GM19467 (cell line): ENCODE measurements at regions not wholly inside any gene's neighbourhood (a gene's known extent, or its start where the extent isn't known, plus 50 kb on each side); places are given as distances from the start of the nearest gene placed in this dataset.

Source experiments
- ATAC-seq: cut with Tn5 transposase; IDR thresholded peaks from one replicate; pipeline ENCODE4 v1.9.1; 2021; ENCODE audit warnings: mild to moderate bottlenecking, moderate library complexity; ENCODE audit not compliant: unreplicated experiment

DNA sequence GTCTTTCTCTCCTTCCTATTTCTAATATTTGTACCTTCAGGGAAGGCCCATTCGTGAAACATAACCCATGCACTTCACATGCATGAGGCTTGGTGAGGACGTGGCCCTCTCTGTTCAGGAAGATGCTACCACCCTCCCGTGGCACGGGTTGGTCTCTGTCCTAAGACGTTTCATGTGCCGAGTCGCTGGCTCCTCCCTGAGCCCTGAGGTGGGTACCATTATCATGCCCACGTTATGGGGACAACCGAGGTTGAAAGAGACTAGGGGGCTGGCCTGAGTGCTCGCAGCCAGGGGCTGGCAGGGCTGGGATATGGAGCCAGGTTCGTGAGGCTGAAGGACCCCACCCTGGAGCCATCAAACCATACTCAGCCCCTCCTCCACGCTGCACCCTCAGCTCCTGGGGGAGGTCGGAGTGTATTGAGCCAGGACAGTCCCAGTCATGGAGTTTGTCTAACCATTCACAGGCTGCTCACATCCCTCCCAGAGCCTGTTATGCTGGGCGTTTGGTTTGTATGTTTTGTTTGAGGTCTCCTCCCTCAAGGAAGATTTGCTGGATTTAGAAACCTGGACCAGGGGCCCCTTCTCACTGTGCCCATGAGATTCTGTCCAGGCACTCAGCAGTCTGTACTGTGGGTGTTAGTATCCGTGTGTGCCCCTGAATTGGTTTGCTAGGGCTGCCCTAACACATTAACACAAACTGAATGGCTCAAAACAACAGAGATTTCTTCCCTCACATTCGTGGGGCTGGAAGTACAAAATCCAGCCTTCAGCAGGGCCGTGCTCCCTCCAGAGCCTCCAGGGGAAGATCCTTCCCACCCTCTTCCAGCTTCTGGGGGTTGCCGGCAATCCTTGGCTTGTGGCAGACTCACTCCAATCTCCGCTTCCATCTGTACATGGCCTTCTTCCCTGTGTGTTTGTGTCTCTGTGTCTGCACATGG is 88.3 kb downstream of the ANKRD60 start:
- no peak for ATAC-seq

DNA sequence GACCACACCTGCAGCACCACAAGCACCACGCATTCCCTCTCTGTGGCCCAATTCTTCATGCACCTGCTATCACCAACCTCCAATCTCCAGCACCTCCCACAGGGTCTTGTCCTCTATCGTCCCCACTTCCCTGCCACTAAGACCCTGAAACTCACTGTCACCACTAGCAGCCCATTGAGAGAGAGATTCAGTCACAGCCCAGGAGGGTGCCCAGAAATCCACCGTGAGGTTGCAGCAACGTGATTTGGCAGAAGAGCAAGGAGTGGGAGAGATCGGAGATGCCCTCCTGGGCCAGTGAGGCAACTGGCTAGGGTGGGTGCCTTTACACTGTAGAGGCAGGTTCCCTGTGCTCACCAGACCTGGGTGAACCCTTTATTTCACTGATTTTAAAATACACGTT is 90.1 kb downstream of the ANKRD60 start:
- no peak for ATAC-seq

DNA sequence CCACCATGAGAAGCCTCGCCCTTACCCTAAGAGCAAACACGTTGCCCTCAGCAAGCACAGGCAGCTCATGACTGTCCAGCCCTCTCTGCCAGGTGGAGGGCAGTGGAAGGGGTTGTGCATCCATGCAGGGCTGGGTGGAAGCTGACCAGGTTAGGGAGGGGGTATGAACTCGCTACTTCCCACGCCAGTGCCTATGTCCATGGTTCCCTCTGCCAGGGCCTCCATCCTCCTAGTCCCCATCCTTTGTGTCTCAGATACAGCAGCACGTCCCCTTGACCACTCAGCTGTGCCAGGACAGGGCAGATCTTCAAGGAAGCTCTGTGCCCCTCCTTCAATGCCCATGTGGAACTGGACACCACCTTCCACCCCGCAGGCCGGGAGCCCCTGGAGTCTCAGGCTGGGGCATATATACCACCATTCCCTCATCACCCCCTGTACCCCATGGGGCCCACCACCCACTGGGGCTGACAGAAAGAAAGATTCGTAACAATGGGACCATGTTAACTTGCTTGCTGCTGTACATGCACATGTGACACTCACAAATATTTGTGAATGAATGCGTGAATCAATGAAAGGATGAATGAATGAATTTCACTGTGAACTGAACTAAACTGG is 90.7 kb downstream of the ANKRD60 start:
- ATAC-seq = no peak

DNA sequence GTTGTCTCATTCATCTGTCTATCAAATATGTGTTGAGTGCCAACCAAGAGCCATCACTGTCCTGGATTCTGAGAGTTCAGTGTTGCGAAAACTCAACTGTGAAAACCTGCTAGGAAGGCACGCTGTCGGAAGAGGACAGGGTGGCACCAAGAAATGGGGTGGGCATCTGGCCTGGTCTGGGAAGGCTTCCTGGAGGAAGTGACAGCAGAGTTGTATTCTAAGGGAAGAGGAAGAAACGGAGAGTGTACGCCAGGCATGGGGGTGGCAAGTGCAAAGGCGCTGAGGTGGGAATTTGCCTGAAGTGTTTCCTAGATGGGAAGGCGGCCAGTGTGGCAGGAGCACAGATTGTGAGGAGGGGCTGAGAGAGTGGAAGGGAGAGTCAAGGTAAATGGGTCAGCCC is 91.2 kb downstream of the ANKRD60 start:
- ATAC-seq = no peak

DNA sequence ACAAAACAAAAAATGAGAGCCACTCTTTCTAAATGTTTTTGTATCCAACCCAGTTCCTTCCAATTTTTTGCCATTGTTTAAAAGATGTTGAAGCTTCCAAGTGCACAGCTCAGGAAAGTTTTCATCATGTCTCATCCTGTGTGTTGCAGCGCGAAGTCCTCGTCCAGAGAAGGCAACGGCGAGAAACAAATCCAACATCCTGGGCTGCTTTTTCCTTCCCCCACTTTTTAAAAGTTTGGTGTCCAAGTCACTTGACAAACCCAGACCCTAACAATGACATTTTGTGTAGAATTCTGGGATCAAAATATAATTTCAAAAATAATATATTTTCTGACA is 92.3 kb downstream of the ANKRD60 start:
- no peak for ATAC-seq

DNA sequence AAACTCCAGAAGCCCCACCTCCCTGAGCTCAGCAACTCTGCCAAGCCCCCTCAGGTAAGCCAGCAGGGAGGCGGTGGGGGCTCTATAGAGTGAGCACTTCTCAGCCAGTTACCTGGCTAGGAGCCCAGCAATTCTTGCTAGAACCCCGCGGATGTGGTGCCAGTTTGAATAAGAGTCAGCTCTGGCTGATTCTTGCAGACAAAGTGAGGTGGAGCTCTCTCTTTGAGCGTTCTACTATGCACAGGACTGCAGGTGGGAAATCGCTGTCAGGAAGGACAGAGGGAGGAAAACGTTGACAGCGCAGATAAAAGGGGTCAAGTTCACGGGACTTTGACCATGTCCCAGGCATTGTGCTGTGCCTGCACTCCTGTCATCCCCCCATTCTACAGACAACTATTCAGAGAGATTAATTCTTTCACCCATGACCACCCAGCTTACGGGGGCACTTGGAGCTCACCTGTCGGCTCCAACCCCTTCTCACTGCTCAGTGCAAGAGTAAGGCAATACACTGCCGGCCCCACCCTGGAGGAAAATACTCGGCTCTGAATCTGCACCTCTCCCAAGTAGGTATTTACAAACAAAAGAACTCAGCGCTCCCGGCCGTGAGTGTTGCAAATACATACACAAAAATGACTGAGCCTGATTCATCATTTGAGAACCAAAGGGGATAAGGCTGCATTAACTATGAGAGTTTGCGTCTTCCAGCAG is 92.9 kb downstream of the ANKRD60 start:
- ATAC-seq = no peak

DNA sequence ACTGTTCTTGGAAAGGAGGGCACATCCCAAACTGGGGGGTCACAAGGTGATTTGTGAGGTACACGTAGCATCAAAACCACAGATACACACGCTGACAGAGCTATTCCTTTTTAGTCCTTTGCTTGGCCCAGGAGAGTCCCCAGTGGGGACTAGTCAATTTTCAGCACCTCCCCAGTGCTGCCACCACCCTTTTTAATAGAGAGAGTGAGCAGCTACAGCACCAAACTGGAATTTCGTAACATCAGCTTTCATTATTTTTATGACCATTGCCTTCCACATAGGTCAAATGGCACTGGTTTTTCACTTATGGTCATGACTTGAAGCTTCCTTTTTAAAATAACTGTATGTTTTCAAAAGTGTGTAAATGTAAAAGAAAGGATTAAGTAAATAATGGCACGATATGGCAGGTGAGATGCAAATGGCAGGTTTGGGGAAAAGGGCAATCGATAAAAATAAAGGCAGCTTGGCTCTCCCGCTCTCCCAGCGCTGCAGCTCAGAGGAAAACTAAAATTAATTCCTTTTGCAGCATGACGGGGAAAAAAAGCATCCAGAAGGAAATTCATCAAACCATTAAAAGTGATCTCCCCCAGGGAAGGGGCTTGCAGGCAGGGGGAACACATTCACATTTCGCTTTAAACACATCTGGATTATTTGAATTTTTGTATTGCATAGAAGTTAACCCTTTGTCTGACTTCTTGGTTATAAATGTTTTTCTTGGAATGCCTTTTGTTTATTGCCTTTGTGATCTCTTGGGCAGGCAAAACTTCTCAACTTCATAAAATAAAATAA is 95.2 kb downstream of the ANKRD60 start:
- no peak for ATAC-seq

DNA sequence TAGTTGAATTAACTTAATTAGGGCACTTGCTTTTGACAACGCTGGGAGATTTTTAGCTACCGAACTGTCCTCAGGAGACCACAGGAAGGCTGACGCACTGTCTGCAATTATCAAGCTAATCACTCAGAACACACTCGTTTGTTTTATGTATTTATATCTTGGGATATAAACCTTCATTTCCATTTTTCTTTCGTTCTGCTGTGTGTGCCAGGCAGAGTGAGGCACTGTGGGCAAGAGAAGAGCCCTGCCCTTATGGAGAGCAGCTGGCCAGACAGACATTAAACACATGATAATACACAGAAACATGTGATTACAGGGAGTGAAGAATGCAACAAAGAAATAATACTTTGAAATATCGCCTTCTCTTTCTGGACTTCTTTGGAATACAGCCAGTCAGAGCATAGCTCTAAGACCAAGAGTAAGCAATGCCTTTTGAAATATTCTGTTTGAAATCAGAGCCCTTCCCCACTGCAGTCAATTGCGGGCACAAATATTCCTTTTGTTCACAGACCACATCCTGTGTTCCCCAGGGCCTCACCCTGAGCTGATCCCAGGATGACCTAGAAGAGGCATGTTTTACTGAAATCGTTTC is 96.8 kb downstream of the ANKRD60 start:
- no peak for ATAC-seq

DNA sequence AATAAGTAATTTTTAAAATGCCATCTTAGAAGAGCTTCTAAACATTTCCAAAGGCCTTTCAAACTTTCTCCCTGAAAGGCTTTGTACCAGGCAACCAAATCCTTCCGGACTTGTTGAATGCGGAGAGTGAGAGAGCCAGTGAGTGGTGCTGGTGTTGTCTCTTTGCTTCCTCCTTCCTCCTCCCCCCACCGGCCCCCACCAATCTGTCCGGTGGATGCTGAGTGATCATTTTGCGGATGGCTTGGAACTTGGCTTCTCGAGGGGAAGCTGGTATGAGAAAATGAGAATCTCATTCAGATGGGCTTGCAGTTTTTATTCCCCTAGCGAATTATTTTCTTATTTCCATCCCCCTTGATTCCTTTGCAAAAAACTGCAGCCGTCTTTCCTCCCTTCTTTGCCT is 97.3 kb downstream of the ANKRD60 start:
- ATAC-seq = no peak

DNA sequence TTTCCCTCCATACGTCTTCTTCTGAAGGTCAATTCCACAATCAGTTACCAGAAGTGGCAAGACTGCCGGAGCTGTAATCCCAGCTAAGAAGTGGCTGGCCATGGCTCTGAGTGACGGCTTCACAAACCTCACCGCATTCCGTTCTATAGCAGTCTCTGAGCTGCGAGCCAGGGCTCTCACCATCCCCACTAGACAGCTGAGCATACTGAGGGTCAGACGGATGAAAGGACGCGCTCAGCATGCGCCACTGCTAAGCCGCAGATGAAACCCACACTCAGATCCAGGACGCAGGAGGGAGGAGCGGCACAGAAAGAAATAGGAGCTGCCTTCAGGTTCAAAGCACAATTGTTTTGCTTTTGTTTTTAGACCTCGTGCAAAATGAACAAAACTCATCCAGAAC is 97.9 kb downstream of the ANKRD60 start:
- no peak for ATAC-seq

DNA sequence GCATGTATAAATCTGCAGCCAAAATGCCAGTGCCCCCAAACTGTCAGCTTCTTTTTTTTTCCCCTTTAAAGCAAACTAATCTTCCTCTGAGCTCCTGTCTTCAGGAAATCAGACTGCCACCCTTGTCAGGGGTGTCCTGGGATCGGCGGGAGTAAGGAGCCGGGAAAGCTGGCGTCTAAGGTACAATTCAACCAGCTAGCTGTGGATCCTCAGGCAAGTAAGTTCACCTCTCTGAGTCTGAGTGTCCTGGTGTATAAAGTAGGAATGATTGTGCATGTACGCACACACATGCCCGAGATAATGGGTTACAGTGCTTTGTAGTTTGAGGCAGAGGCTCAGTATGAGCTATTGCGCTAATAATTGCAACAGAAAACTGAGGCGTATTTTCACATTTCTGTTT is 98.3 kb downstream of the ANKRD60 start:
- ATAC-seq = no peak

DNA sequence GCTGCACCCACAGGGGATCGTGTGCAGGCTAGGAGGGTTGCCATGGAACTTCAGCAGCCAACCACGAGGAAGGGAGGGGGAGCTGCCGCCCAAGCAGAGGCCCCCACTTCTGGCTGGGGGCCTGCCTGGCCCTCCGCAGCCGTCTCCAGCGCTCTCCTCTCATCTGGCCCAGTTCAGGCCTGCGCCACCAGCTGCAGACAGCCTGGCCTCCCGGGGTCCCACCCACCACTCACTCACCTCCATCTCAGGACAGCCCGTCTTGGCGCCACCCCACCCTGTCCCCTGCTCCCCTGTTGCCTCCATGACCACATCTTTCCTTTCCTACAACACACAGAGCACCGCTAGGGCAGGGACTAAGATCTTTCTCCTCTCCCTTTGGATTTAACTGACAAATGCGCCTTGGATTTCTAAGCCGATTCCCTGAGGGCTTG is 98.7 kb downstream of the ANKRD60 start:
- no peak for ATAC-seq

DNA sequence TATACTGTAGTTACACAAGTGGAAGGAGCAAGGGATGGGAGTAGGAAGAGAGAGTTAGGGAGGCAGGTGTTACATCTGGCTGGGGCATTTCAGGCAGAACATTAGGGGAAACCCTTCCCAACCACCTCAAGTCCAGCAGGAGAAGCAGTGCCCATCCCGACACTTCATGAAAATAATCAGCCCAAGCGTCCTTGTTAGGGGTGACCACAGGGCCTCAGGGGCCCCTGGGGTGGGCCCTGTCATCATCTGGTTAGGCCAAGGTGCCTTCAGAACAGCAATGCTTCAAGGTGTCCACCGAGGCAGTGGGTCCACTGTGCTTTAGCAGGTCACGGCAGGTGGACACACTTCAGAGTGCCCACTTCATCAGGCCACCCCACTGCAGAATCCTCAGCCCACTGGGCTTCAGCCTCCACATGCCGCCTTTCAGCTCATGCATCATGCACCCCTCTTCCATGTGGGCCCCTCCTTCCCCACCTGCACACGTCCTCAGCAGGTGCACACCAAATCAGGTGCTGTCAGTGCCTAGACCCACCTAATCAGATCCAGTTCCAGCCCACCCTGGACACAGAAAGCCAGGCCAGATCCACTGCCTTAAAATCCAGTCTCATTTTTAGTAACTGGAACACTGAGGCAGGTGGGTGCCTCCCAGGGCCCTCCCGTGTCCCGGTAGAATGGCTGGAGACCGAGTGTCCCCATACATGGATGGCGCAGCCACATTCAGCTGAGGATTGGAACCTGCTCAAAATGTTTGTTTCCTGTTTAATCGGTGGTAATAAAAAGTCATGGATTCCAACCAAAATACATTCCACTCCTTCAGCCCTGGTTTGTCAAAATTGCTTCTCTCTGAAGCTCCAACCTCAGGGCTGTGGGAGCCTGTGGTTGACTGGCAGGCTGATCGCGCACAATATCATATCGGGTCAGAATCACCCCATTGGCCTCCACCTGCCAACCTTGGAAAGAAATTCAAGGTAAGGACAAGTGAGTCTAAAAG is 99.5 kb downstream of the ANKRD60 start:
- no peak for ATAC-seq

DNA sequence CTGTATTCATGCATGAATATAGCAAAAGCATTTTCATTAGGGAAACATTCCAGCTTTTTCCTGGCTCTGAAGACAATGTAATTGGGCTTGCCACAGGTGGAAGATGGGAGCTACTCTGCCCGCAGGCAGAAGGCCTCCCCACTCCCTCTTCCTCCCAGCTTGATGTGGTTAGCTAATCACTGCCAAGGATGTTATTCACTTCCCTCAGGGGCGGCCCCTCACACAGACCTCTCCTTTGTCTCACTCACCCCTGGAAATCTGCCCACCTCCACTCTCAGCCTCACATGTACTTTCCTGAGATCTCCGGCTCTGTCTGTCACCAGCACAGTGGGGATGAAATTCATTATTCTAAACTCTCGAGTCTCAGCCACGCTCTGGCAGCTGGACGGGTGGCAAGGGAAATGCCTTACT is 100.7 kb downstream of the ANKRD60 start:
- ATAC-seq = no peak

DNA sequence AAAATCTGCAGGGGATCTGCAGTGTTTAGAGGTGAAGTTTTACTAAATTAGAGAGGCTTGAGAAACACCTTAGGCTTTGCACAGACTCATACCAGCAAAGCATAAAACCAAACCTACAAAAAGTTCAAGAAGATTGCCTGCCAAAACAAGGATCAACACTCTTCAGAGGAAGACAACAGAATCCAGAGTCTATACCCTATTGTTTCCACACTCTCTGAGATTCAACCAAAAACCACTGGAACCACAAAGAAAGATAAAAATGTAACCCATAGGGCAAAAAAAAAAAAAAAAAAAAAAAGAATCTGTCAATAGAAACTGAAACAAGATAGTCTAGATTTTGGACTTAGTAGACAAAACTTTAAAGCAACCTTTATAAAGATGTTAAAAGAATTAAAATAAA is 102.7 kb downstream of the ANKRD60 start:
- no peak for ATAC-seq

DNA sequence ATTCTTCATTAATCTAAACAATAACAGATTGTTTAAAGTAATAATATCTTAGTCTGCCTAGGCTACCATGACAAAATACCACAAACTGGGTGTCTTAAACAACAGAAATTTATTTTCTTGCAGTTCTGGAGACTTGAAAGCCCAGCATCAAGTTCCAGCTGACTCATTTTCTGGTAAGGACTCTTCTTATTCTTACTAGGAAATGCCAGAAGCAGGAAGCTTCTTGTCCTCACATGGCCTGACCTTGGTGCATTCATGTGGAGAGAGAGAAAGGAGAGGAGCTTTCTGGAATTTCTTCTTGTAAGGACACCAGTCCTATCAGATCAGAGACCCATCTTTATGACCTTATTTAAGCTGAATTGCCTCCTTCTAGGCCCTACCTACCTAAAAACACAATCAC is 110.5 kb downstream of the ANKRD60 start:
- ATAC-seq = no peak

DNA sequence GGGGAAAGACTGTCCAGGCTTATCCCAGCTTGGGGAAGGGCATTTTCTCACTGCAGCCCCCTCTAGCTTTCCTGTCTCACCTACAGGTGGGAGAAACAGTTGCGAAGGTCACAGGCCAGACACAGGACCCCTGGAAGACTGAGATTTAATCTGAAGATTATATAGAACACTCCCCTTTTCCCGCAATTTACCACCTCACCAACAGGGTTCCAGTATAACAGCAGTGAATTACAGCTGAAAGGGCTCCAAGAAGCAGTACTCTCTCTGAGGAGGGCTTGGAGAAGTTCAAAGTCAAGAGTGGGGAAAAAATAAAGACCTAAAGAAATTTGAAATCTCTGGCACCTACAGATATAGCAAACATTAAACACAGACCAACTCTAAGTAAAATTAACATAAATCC is 111.9 kb downstream of the ANKRD60 start:
- ATAC-seq = no peak

DNA sequence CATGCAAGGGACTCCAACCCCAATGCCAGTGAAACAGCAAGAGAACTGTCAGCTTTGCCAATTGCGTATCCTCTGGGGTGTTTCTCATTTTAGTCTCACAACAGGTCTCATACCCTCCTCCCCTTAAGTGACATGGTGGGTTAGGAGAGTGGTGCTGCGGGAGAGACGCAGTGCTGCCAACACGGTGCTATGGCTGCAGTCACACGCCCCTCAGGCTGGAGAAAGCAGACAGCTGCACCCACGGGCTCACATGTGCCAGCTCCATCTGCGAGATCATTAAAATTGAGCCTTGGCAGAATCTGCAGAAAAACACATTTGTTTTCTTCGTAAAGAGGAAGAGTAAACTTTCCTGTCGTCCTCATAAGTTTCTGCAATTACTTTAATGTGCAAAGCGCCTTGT is 114.7 kb downstream of the ANKRD60 start:
- no peak for ATAC-seq

DNA sequence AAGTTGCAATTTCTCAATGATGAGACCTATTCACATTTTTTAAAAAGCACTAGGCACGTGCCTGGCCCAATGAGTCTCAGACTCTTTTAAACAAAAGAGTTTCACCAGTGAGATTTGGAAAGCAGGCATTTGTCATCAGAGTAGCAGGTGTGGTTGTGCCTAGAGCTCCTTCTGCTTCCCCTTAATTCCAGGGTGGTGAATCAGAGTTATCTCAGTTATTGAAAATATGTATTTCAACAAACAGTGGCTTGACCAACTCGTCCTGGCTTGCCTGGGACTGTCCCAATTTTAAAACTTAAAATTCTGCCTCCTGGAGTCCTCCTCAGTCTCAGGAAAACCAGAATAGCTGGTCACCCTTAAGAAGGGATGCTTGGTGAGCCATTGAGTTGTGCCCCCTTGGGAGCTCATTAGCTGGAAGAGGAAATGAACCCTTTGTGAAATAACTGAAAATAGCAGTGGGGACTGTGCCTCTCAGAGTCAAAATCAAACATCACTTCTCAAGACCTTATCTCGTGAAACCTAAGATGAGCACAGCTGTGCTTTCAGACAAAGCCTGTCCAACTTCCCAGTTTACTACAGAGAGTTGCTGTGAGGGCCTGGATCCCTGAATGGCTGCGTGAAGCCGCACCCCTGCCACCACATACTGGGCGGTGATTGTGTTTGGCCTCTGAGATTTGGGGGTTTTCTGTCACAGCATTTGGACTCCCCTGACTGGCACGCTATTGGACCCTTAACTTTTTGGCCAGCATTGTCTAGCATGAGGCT is 116.3 kb downstream of the ANKRD60 start:
- ATAC-seq = no peak
